ENCODE measurements at regions not wholly inside any gene's neighbourhood (a gene's known extent, or its start where the extent isn't known, plus 50 kb on each side); places are given as distances from the start of the nearest gene placed in this dataset.

GRCh38 chr3:59388555-59389270, 338.9 kb upstream of the CFAP20DC start:
- no peak for TF ChIP-seq SIN3A (IDR thresholded peaks at IDR 0.05; ENCODE audit: borderline replicate concordance, insufficient read depth, low read length)
- TF ChIP-seq POLR2AphosphoS5 (IDR thresholded peaks at IDR 0.05; ENCODE audit: low read depth, low read length), result no peak
- no peak for TF ChIP-seq TAF1 (IDR thresholded peaks at IDR 0.05; ENCODE audit: borderline replicate concordance, insufficient read depth, low read length)
- TF ChIP-seq FOXP2 (optimal IDR thresholded peaks at IDR 0.05; ENCODE audit: borderline replicate concordance, extremely low read depth, extremely low read length, insufficient read depth), result no peak
- TF ChIP-seq REST (IDR thresholded peaks at IDR 0.05; ENCODE audit: insufficient read depth in 1 of 2, low read depth in 2 of 2, low read length in 2 of 2), result no peak
